ENCODE measurements at regions not wholly inside any gene's neighbourhood (a gene's known extent, or its start where the extent isn't known, plus 50 kb on each side); places are given as distances from the start of the nearest gene placed in this dataset.
A peak's percentile ranks its signal among the peaks of the same experiment; 100 is the strongest.

DNA sequence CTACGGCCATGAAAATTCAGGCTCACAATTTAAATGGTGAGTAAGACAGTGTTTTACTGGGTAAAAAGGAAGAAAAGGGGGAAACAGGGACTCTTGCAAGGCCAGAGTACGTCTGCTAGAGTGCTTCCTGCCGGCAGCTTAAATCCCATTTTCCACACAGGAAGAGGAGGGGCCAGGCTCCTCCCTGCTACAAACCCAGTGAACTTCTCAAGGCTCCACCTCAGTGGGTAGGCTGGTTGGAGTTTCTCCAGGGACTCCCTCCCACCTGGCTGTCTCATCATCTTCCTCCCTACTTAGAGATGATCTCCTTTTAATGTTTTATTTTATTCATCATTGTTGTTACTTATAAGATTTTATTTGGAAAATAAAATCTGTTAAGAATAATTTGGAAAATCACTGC, 62.6 kb upstream of the SEMA3C start:
- 11% methylated on average over 3 of the region's 3 CpGs for WGBS (ENCODE audit: low lambda C conversion rate)
- Histone ChIP-seq H3K9me3 (ENCODE audit: low read length) (no peaks in the 10 kb centered on the region), H3K4me2 (ENCODE audit: low read depth, low read length) (no peak overlapping the region), H2AFZ (ENCODE audit: low read length) (no peak overlapping the region), H3K79me2 (ENCODE audit: insufficient read depth, low read length) (no peaks in the 10 kb centered on the region), H3K4me3 (replicated peaks in 1 of 3; ENCODE audit: insufficient read depth in 1 of 3, low read depth in 2 of 3, low read length in 3 of 3) (no peak overlapping the region), H3K27ac (ENCODE audit: extremely low read length, insufficient read depth, low read length) (no peak overlapping the region), H3K27me3 (ENCODE audit: control insufficient read depth in 1 of 2, insufficient read depth in 2 of 2, low read length in 2 of 2) (no peaks in the 10 kb centered on the region), H3K36me3 (replicated peaks in 1 of 2; ENCODE audit: control insufficient read depth in 1 of 2, insufficient read depth in 2 of 2, low read length in 2 of 2) (no peaks in the 10 kb centered on the region), H4K20me1 (ENCODE audit: insufficient read depth, low read length) (no peaks in the 10 kb centered on the region), H3K9ac (ENCODE audit: insufficient read depth, low read depth, low read length) (no peak overlapping the region), H3K4me1 (ENCODE audit: insufficient read depth, low read length) (no peaks in the 10 kb centered on the region)
- DNase-seq (ENCODE audit: low spot score) (no peak), FAIRE-seq (no peak), ATAC-seq (no peak)
- no peak for TF ChIP-seq GABPA (IDR thresholded peaks at IDR 0.05; ENCODE audit: low read depth, low read length)
- peak; percentile 44; the same call in 1 of the 2 replicates for TF ChIP-seq GABPA (CRISPR knock-in tag; IDR thresholded peaks at IDR 0.05; ENCODE audit: low read depth)
- TF ChIP-seq SAP130 (CRISPR knock-in tag; IDR thresholded peaks at IDR 0.05; ENCODE audit: low read depth) = no peak
- no peak for TF ChIP-seq ZNF44 (CRISPR knock-in tag; IDR thresholded peaks at IDR 0.05)
- no peak for TF ChIP-seq NCOA1 (CRISPR knock-in tag; IDR thresholded peaks at IDR 0.05)
- TF ChIP-seq SOX5 (CRISPR knock-in tag; IDR thresholded peaks at IDR 0.05; ENCODE audit: borderline replicate concordance) = no peak
- in situ Hi-C loops (cut with HindIII; ENCODE audit: extremely low pct_ligation_motif_present, low pct_unique_long_range_greater_than_20kb) = no loop called here
- ChIA-PET CTCF (ENCODE audit: low intra/inter-chr PET ratio, low total read pairs) (no interaction called here), POLR2A (no interaction called here)
- intact Hi-C loops (cut with micrococcal nuclease; ENCODE audit: unreplicated experiment) = no loop called here
- BruUV-seq (replicated peaks) = no TSS peak

GRCh38 chr7:80977751-80978150, 58.9 kb upstream of the SEMA3C start:
- no peaks in the 10 kb centered on the region for H3K36me3 ChIP-seq (replicated peaks in 1 of 2; ENCODE audit: control insufficient read depth in 1 of 2, insufficient read depth in 2 of 2, low read length in 2 of 2)
- intact Hi-C loops (cut with micrococcal nuclease; ENCODE audit: unreplicated experiment) = no loop called here
- no peak overlapping the region for H2AFZ ChIP-seq (ENCODE audit: low read length)
- H3K4me1 ChIP-seq (ENCODE audit: insufficient read depth, low read length) = no peaks in the 10 kb centered on the region
- ATAC-seq = no peak
- H3K4me2 ChIP-seq (ENCODE audit: low read depth, low read length) = no peak overlapping the region
- H4K20me1 ChIP-seq (ENCODE audit: insufficient read depth, low read length) = no peaks in the 10 kb centered on the region
- in situ Hi-C loops (cut with HindIII; ENCODE audit: extremely low pct_ligation_motif_present, low pct_unique_long_range_greater_than_20kb) = no loop called here
- no peaks in the 10 kb centered on the region for H3K9me3 ChIP-seq (ENCODE audit: low read length)
- H3K9ac ChIP-seq (ENCODE audit: insufficient read depth, low read depth, low read length) = no peak overlapping the region
- H3K79me2 ChIP-seq (ENCODE audit: insufficient read depth, low read length) = no peaks in the 10 kb centered on the region
- no peak overlapping the region for H3K27ac ChIP-seq (ENCODE audit: extremely low read length, insufficient read depth, low read length)
- no peak overlapping the region for H3K4me3 ChIP-seq (replicated peaks in 1 of 3; ENCODE audit: insufficient read depth in 1 of 3, low read depth in 2 of 3, low read length in 3 of 3)
- no peak for FAIRE-seq
- no peaks in the 10 kb centered on the region for H3K27me3 ChIP-seq (ENCODE audit: control insufficient read depth in 1 of 2, insufficient read depth in 2 of 2, low read length in 2 of 2)
- no peak for DNase-seq (ENCODE audit: low spot score)
- WGBS (ENCODE audit: low lambda C conversion rate) = 0% methylated on average over 1 of the region's 1 CpG
- BruUV-seq (replicated peaks) = no TSS peak
- ChIA-PET POLR2A (no interaction called here), CTCF (ENCODE audit: low intra/inter-chr PET ratio, low total read pairs) (no interaction called here)
- TF ChIP-seq ZBTB40 (IDR thresholded peaks at IDR 0.05) (no peak), ZBTB40 (CRISPR knock-in tag; IDR thresholded peaks at IDR 0.05) (no peak)

Measured in HepG2 (cell line).